WI38 (cell line): ENCODE measurements at regions not wholly inside any gene's neighbourhood (a gene's known extent, or its start where the extent isn't known, plus 50 kb on each side); places are given as distances from the start of the nearest gene placed in this dataset.

Source experiments
- H3K4me3 ChIP-seq: 2 replicates; pipeline ENCODE4 v1.5.1; 2011; ENCODE audit warnings: low read depth, mild to moderate bottlenecking, control low read depth, low read length
- TF ChIP-seq, protein P1 (sequence below): IDR thresholded peaks from 2 replicates; pipeline ENCODE4 v1.5.1; 2012; ENCODE audit warnings: low read depth, mild to moderate bottlenecking, control low read depth, low read length

GRCh38 chr16:85271198-85271597 is 158.9 kb upstream of the CIBAR2 start:
- TF ChIP-seq, protein P1, sequence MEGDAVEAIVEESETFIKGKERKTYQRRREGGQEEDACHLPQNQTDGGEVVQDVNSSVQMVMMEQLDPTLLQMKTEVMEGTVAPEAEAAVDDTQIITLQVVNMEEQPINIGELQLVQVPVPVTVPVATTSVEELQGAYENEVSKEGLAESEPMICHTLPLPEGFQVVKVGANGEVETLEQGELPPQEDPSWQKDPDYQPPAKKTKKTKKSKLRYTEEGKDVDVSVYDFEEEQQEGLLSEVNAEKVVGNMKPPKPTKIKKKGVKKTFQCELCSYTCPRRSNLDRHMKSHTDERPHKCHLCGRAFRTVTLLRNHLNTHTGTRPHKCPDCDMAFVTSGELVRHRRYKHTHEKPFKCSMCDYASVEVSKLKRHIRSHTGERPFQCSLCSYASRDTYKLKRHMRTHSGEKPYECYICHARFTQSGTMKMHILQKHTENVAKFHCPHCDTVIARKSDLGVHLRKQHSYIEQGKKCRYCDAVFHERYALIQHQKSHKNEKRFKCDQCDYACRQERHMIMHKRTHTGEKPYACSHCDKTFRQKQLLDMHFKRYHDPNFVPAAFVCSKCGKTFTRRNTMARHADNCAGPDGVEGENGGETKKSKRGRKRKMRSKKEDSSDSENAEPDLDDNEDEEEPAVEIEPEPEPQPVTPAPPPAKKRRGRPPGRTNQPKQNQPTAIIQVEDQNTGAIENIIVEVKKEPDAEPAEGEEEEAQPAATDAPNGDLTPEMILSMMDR = no peak
- no peak overlapping the region for H3K4me3 ChIP-seq

DNA sequence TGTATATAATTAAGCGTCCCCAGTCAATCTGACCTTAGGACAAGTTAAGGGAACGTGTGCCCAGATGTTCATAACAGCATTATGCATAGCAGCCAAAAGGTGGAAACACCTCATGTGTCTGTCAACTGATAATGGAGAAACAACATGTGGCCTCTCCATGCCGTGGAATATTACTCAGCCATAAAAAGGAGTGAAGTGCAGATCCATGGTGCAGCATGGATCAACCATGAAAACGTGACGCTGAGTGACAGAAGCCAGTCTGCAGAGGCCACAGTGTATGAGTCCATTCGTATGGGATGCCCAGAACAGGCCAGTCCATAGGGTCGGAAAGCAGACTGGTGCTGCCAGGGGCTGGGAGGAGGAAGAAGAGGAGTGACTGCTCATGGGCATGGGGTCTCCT is 161.0 kb upstream of the CIBAR2 start:
- H3K4me3 ChIP-seq = no peak overlapping the region
- TF ChIP-seq, protein P1 = no peak

DNA sequence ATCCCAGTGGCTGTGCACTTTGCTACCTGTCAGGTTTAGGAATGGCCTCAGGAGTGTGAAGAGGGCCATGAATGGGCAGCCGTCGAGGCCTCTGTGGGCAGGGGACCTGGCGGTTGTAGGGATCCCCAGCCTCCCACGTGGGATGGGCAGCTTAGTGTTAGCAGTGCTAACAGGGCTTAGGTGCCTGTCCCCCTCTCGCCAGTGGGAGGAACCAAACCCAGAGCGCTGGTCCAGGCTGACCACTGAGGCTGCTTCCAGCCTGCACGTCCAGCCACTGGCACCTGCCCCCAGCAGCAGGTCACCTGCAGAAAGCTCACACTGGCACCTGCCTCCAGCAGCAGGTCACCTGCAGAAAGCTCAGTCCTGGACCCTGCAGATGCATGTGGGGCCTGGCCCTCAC is 162.2 kb upstream of the CIBAR2 start:
- H3K4me3 ChIP-seq = no peak overlapping the region

GRCh38 chr16:85274924-85275323 is 162.7 kb upstream of the CIBAR2 start:
- no peak overlapping the region for H3K4me3 ChIP-seq
- TF ChIP-seq, protein P1 = no peak

More for the DNA sequence above, 162.2 kb upstream of the CIBAR2 start:
- TF ChIP-seq, protein P1 = no peak

- TF ChIP-seq, protein P1 = peak; percentile 93
- no peak overlapping the region for H3K4me3 ChIP-seq
Observed at GRCh38 chr16:85275533-85276249, 163.4 kb upstream of the CIBAR2 start.

DNA sequence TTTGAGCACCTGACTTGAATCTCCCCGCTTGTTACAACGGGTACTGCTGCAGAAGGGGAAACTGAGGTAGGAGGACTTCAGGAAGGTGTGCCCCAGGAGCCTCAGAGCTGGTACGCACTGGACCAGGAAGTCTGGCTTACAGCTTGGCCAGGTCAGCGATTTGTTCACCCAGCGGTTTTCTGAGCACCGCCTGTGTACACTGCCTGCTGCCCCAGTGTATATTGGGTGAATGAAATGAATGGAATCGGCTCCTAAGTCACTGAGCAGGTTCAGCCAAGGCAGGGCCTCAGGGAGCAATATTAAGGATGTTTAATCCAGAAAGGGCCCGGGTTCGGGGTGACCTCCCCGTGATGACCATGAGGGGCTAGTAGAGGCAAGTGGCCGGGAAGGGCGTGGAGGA is 164.0 kb upstream of the CIBAR2 start:
- no peak overlapping the region for H3K4me3 ChIP-seq
- TF ChIP-seq, protein P1 = no peak

DNA sequence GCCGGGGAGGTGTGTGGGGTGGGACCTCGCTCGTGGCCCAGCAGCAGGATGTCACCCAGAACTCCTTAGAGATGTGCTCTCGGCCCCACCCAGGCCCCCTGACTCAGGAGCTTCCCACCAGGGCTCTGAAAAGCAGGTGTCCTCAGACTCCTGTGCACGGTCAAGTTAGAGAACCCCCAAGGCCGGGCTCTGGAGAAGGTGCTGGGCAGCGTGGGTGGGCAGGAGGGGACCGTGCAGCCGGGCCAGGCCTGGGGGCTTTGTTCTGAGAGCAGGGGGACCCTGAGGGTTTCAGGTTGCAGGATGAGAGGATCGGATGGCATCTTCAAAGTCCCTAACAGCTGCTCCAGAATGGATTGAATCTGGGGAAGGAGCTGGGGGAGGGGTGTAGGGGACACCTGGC is 164.4 kb upstream of the CIBAR2 start:
- H3K4me3 ChIP-seq = no peak overlapping the region
- TF ChIP-seq, protein P1 = no peak
